ENCODE measurements at regions not wholly inside any gene's neighbourhood (a gene's known extent, or its start where the extent isn't known, plus 50 kb on each side); places are given as distances from the start of the nearest gene placed in this dataset.
A peak's percentile ranks its signal among the peaks of the same experiment; 100 is the strongest.
"Not testable (repeated sequence)": the region's sequence is repeated elsewhere in the genome, so short reads cannot be mapped to it uniquely, and the experiment has no call there.

DNA sequence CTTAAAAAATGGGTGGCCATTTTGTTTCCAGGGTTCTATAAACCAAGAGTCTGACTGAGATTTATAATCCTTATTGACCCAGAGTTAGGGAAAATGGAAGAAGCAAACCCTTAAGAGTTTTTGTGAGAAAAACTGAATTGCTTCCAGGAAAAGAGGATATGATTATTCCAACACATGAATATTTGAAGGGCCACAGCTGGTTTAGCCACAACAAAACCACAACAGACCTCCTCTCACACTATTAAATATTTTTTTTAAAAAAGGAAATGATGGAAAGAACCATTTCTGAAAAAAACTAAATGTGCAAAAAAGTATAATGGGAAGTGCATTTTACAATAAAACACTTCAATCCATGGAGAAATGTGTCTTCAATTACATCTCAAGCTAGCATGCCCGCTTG, 182.7 kb downstream of the ETAA1 start:
- no peak for FAIRE-seq

DNA sequence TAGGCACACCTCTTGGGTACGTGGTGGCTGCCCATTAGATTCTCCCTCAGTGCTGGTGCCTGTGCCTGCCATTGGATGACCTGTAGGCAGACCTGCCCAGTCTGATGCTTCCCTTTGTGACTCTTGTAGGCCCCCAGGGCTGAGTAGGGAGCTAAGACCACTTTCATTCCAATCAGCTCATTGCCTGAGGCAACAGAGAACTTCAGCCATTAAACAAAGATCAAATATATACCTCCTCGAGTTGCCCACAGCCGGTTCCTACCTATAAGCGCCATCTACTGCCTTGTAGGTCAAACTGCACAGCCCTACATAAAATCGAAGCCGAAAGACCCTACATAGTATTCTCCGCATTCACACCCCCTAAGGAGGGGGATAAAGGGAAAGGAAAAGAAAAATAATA, 184.6 kb downstream of the ETAA1 start:
- WGBS, 3 donors = 74 to 80% (median 76%) methylated on average over 7 of the region's 7 CpGs

More for the DNA sequence above, 182.7 kb downstream of the ETAA1 start:
- Histone ChIP-seq H3K9me3 (ENCODE audit: control insufficient read depth in 2 of 2, insufficient read depth in 1 of 2, low read depth in 1 of 2, low read length in 1 of 2) (peaks cover 0 to 13% of the 10 kb centered on the region in 2 donors), H3K27me3 (ENCODE audit: control insufficient read depth in 3 of 3, insufficient read depth in 3 of 3, low read length in 3 of 3) (no peaks in the 10 kb centered on the region), H3K4me1 (ENCODE audit: control insufficient read depth in 3 of 3, insufficient read depth in 2 of 3, low read depth in 1 of 3, low read length in 2 of 3) (peaks cover 0 to 2% (median 0%) of the 10 kb centered on the region in 3 donors), H3K4me3 (ENCODE audit: low read depth in 1 of 3, low read length in 3 of 3) (no peak overlapping the region), H3K27ac (ENCODE audit: low read depth in 1 of 3, low read length in 2 of 3) (peak overlapping the region in 1 of 3 donors; percentile 7), H3K36me3 (ENCODE audit: control insufficient read depth in 3 of 3, insufficient read depth in 2 of 3, low read depth in 1 of 3, low read length in 3 of 3) (no peaks in the 10 kb centered on the region)
- WGBS, 3 donors = 37 to 83% (median 60%) methylated on average over 1 of the region's 1 CpG
- no peak for DNase-seq

DNA sequence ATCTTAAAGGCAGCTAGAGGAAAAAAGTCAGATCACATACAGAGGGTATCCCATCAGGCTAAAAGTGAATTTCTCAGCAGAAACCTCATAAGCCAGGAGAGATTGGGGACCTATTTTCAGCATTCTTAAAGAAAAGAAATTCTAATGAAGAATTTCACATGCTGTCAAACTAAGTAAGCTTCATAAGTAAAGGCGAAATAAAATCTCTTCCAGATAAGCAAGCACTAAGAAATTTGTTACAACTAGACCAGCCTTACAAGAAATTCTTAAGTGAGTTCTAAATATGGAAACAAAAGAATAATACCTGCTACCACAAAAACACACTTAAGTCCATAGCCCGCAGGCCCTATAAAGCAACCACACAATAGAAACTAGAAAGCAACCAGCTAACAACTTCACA, 186.1 kb downstream of the ETAA1 start:
- no peak for DNase-seq
- 92 to 98% (median 95%) methylated on average over 2 of the region's 2 CpGs for WGBS, 3 donors
- Histone ChIP-seq H3K36me3 (ENCODE audit: control insufficient read depth in 3 of 3, insufficient read depth in 2 of 3, low read depth in 1 of 3, low read length in 3 of 3) (no peaks in the 10 kb centered on the region), H3K4me1 (ENCODE audit: control insufficient read depth in 3 of 3, insufficient read depth in 2 of 3, low read depth in 1 of 3, low read length in 2 of 3) (peaks cover 0 to 2% (median 0%) of the 10 kb centered on the region in 3 donors), H3K27ac (ENCODE audit: low read depth in 1 of 3, low read length in 2 of 3) (no peak overlapping the region), H3K4me3 (ENCODE audit: low read depth in 1 of 3, low read length in 3 of 3) (no peak overlapping the region), H3K9me3 (ENCODE audit: control insufficient read depth in 2 of 2, insufficient read depth in 1 of 2, low read depth in 1 of 2, low read length in 1 of 2) (peaks cover 0 to 13% of the 10 kb centered on the region in 2 donors), H3K27me3 (ENCODE audit: control insufficient read depth in 3 of 3, insufficient read depth in 3 of 3, low read length in 3 of 3) (no peaks in the 10 kb centered on the region)
- FAIRE-seq = no peak

More for the DNA sequence above, 184.6 kb downstream of the ETAA1 start:
- DNase-seq (no peak), FAIRE-seq (no peak)
- Histone ChIP-seq H3K27ac (ENCODE audit: low read depth in 1 of 3, low read length in 2 of 3) (no peak overlapping the region), H3K4me3 (ENCODE audit: low read depth in 1 of 3, low read length in 3 of 3) (no peak overlapping the region), H3K9me3 (ENCODE audit: control insufficient read depth in 2 of 2, insufficient read depth in 1 of 2, low read depth in 1 of 2, low read length in 1 of 2) (peaks cover 0 to 13% of the 10 kb centered on the region in 2 donors), H3K27me3 (ENCODE audit: control insufficient read depth in 3 of 3, insufficient read depth in 3 of 3, low read length in 3 of 3) (no peaks in the 10 kb centered on the region), H3K36me3 (ENCODE audit: control insufficient read depth in 3 of 3, insufficient read depth in 2 of 3, low read depth in 1 of 3, low read length in 3 of 3) (no peaks in the 10 kb centered on the region), H3K4me1 (ENCODE audit: control insufficient read depth in 3 of 3, insufficient read depth in 2 of 3, low read depth in 1 of 3, low read length in 2 of 3) (peaks cover 0 to 2% (median 0%) of the 10 kb centered on the region in 3 donors)

DNA sequence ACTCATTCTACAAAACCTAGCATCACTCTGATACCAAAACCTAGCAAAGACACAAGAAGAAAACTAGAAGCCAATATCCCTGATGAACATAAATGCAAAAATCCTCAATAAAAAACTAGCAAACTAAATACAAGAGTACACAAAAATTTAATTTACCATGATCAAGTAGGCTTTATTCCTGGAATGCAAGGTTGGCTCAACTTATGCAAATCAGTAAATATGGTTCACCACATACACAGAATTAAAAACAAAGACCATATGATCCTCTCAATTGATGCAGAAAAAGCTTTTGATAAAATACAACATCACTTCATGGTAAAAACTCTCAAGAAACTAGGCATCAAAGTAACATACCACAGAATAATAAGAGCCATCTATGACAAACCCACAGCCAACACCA, 188.3 kb downstream of the ETAA1 start:
- no peaks in the 10 kb centered on the region for H3K27me3 ChIP-seq (ENCODE audit: control insufficient read depth in 3 of 3, insufficient read depth in 3 of 3, low read length in 3 of 3)
- no peak for FAIRE-seq
- H3K9me3 ChIP-seq (ENCODE audit: control insufficient read depth in 2 of 2, insufficient read depth in 1 of 2, low read depth in 1 of 2, low read length in 1 of 2) = peaks cover 0 to 21% of the 10 kb centered on the region in 2 donors

DNA sequence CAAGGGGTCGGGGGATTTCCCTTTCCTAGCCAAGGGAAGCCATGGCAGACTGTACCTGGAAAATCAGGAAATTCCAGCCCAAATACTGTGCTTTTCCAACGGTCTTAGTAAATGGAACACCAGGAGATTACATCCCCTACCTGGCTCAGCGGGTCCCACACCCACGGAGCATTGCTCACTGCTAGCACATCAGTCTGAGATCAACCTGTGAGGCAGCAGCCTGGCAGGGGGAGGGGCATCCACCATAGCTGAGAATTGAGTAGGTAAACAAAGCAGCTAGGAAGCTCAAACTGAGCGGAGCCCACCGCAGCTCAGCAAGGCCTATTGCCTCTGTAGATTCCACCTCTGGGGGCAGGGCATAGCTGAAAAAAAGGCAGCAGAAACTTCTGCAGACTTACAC, 192.0 kb downstream of the ETAA1 start:
- not testable (repeated sequence) for H3K4me3 ChIP-seq (ENCODE audit: low read depth in 1 of 3, low read length in 3 of 3); H3K9me3 ChIP-seq (ENCODE audit: control insufficient read depth in 2 of 2, insufficient read depth in 1 of 2, low read depth in 1 of 2, low read length in 1 of 2); FAIRE-seq; H3K27ac ChIP-seq (ENCODE audit: low read depth in 1 of 3, low read length in 2 of 3); H3K36me3 ChIP-seq (ENCODE audit: control insufficient read depth in 3 of 3, insufficient read depth in 2 of 3, low read depth in 1 of 3, low read length in 3 of 3); H3K27me3 ChIP-seq (ENCODE audit: control insufficient read depth in 3 of 3, insufficient read depth in 3 of 3, low read length in 3 of 3); DNase-seq; H3K4me1 ChIP-seq (ENCODE audit: control insufficient read depth in 3 of 3, insufficient read depth in 2 of 3, low read depth in 1 of 3, low read length in 2 of 3)
- 60 to 72% (median 70%) methylated on average over 6 of the region's 6 CpGs for WGBS, 3 donors

More for the DNA sequence above, 188.3 kb downstream of the ETAA1 start:
- H3K36me3 ChIP-seq (ENCODE audit: control insufficient read depth in 3 of 3, insufficient read depth in 2 of 3, low read depth in 1 of 3, low read length in 3 of 3) = no peaks in the 10 kb centered on the region
- DNase-seq = no peak
- H3K4me3 ChIP-seq (ENCODE audit: low read depth in 1 of 3, low read length in 3 of 3) = no peak overlapping the region
- no peak overlapping the region for H3K27ac ChIP-seq (ENCODE audit: low read depth in 1 of 3, low read length in 2 of 3)
- no peaks in the 10 kb centered on the region for H3K4me1 ChIP-seq (ENCODE audit: control insufficient read depth in 3 of 3, insufficient read depth in 2 of 3, low read depth in 1 of 3, low read length in 2 of 3)

DNA sequence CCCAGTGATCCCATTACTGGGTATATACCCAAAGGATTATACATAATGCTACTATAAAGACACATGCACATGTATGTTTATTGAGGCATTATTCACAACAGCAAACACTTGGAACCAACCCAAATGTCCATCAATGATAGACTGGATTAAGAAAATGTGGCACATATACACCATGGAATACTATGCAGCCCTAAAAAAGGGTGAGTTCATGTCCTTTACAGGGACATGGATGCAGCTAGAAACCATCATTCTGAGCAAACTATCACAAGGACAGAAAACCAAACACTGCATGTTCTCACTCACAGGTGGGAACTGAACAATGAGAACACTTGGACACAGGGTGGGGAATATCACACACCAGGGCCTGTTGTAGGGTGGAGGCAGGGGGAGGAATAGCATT, 197.4 kb downstream of the ETAA1 start:
- H3K4me3 ChIP-seq (ENCODE audit: low read depth in 1 of 3, low read length in 3 of 3); H3K36me3 ChIP-seq (ENCODE audit: control insufficient read depth in 3 of 3, insufficient read depth in 2 of 3, low read depth in 1 of 3, low read length in 3 of 3); DNase-seq; H3K27ac ChIP-seq (ENCODE audit: low read depth in 1 of 3, low read length in 2 of 3); H3K9me3 ChIP-seq (ENCODE audit: control insufficient read depth in 2 of 2, insufficient read depth in 1 of 2, low read depth in 1 of 2, low read length in 1 of 2); H3K4me1 ChIP-seq (ENCODE audit: control insufficient read depth in 3 of 3, insufficient read depth in 2 of 3, low read depth in 1 of 3, low read length in 2 of 3); H3K27me3 ChIP-seq (ENCODE audit: control insufficient read depth in 3 of 3, insufficient read depth in 3 of 3, low read length in 3 of 3); FAIRE-seq: not testable (repeated sequence)

DNA sequence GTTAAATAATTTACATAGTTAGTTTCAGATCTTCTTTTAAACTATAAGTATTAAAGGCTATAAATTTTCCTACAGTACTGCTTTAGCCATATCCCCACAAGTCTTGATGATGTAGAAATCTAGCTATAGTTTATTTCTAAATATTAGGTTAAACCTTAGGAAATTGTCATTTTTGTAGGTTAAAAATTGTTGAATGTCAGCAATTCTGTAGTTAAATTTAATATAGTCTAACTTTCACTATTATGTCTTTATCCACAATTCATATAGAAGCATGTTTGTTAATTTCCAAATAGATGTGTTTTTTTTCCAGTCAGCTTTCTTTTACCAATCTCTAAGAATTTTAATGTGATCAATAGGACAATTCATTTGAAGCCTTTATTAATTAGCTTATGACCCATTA, 199.7 kb downstream of the ETAA1 start:
- DNase-seq (no peak), FAIRE-seq (no peak)
- no peaks in the 10 kb centered on the region for H3K36me3 ChIP-seq (ENCODE audit: control insufficient read depth in 3 of 3, insufficient read depth in 2 of 3, low read depth in 1 of 3, low read length in 3 of 3)

DNA sequence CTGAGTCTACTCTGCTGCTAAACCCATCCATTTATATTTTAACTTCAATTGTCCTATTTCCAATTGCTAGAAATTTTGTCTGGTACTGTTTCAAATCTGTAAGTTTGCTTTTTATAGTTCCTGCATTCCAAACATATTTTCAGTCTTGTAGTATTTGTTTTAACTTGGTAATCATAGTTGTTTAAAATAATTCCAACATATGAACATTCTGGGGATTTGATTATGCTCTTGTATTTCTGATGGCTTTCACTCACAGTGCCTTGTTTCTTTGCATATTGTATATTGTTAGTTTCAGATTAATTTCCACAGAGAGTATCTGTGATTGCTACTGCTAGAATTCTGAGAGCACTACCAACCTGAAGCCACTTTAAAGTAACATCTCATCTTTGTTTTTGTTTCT, 202.4 kb downstream of the ETAA1 start:
- no peaks in the 10 kb centered on the region for H3K27me3 ChIP-seq (ENCODE audit: control insufficient read depth in 3 of 3, insufficient read depth in 3 of 3, low read length in 3 of 3)
- no peak for FAIRE-seq

More for the DNA sequence above, 199.7 kb downstream of the ETAA1 start:
- Histone ChIP-seq H3K4me3 (ENCODE audit: low read depth in 1 of 3, low read length in 3 of 3) (no peak overlapping the region), H3K27ac (ENCODE audit: low read depth in 1 of 3, low read length in 2 of 3) (no peak overlapping the region), H3K9me3 (ENCODE audit: control insufficient read depth in 2 of 2, insufficient read depth in 1 of 2, low read depth in 1 of 2, low read length in 1 of 2) (peaks cover 0 to 3% of the 10 kb centered on the region in 2 donors), H3K27me3 (ENCODE audit: control insufficient read depth in 3 of 3, insufficient read depth in 3 of 3, low read length in 3 of 3) (no peaks in the 10 kb centered on the region), H3K4me1 (ENCODE audit: control insufficient read depth in 3 of 3, insufficient read depth in 2 of 3, low read depth in 1 of 3, low read length in 2 of 3) (no peaks in the 10 kb centered on the region)

DNA sequence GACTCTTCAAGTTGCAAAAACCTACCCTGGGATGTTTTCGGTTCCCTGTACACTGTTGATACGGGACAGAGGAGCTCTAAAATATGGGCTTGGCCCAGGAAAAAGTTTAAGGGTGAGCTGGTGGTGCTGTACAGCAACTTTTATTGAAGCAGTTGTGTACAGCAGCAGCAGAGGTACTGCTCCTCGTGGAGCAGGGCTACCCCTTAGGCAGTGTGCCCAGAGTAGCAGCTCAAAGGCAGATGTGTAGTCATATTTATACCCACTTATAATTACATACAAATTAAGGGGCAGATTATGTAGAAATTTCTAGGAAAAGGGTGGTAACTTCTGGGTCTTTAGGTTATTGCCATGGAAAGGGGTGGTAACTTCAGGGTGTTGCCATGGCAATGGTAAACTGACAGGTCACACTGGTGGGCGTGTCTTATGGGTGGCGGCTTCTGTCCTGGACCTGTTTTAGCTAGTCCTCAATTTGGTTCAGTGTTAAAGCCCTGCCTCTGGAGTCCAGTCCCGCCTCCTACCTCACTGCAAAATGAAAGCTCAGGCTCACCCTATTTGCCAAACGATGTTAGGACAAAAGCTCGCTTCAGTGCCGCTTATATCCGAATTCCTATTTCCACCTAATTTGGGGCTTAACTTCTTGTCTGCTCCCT, 203.2 kb downstream of the ETAA1 start:
- Histone ChIP-seq H3K36me3 (ENCODE audit: control insufficient read depth in 3 of 3, insufficient read depth in 2 of 3, low read depth in 1 of 3, low read length in 3 of 3) (no peaks in the 10 kb centered on the region), H3K27me3 (ENCODE audit: control insufficient read depth in 3 of 3, insufficient read depth in 3 of 3, low read length in 3 of 3) (no peaks in the 10 kb centered on the region), H3K9me3 (ENCODE audit: control insufficient read depth in 2 of 2, insufficient read depth in 1 of 2, low read depth in 1 of 2, low read length in 1 of 2) (peaks cover 0 to 3% of the 10 kb centered on the region in 2 donors), H3K27ac (ENCODE audit: low read depth in 1 of 3, low read length in 2 of 3) (no peak overlapping the region), H3K4me1 (ENCODE audit: control insufficient read depth in 3 of 3, insufficient read depth in 2 of 3, low read depth in 1 of 3, low read length in 2 of 3) (no peaks in the 10 kb centered on the region), H3K4me3 (ENCODE audit: low read depth in 1 of 3, low read length in 3 of 3) (no peak overlapping the region)
- WGBS, 3 donors = 76 to 83% (median 81%) methylated on average over 10 of the region's 10 CpGs
- DNase-seq = no peak
- FAIRE-seq = no peak

More for the DNA sequence above, 202.4 kb downstream of the ETAA1 start:
- H3K4me1 ChIP-seq (ENCODE audit: control insufficient read depth in 3 of 3, insufficient read depth in 2 of 3, low read depth in 1 of 3, low read length in 2 of 3) = no peaks in the 10 kb centered on the region
- no peak for DNase-seq
- no peaks in the 10 kb centered on the region for H3K36me3 ChIP-seq (ENCODE audit: control insufficient read depth in 3 of 3, insufficient read depth in 2 of 3, low read depth in 1 of 3, low read length in 3 of 3)
- no peak overlapping the region for H3K4me3 ChIP-seq (ENCODE audit: low read depth in 1 of 3, low read length in 3 of 3)
- H3K27ac ChIP-seq (ENCODE audit: low read depth in 1 of 3, low read length in 2 of 3) = no peak overlapping the region
- peaks cover 0 to 3% of the 10 kb centered on the region in 2 donors for H3K9me3 ChIP-seq (ENCODE audit: control insufficient read depth in 2 of 2, insufficient read depth in 1 of 2, low read depth in 1 of 2, low read length in 1 of 2)

All from small intestine (tissue), 7 donors.